ENCODE measurements at regions not wholly inside any gene's neighbourhood (a gene's known extent, or its start where the extent isn't known, plus 50 kb on each side); places are given as distances from the start of the nearest gene placed in this dataset.

GRCh38 chr5:98497418-98497817 lies 276.0 kb upstream of the RGMB start:
- H3K4me1 Mint-ChIP-seq (ENCODE audit: unreplicated experiment): peaks cover 4% of the 10 kb centered on the region
- no peaks in the 10 kb centered on the region for H3K27me3 Mint-ChIP-seq (ENCODE audit: unreplicated experiment)
- H3K36me3 Mint-ChIP-seq (ENCODE audit: unreplicated experiment): peaks cover 3% of the 10 kb centered on the region
- no peak overlapping the region for H3K27ac Mint-ChIP-seq (ENCODE audit: unreplicated experiment)
- no peak overlapping the region for H3K4me3 Mint-ChIP-seq (ENCODE audit: unreplicated experiment)
- H3K9me3 Mint-ChIP-seq (ENCODE audit: unreplicated experiment): peaks cover 25% of the 10 kb centered on the region
- no peak for TF ChIP-seq CTCF (IDR thresholded peaks at IDR 0.05)
- no peak for DNase-seq (ENCODE audit: extremely low spot score, unreplicated experiment)

DNA sequence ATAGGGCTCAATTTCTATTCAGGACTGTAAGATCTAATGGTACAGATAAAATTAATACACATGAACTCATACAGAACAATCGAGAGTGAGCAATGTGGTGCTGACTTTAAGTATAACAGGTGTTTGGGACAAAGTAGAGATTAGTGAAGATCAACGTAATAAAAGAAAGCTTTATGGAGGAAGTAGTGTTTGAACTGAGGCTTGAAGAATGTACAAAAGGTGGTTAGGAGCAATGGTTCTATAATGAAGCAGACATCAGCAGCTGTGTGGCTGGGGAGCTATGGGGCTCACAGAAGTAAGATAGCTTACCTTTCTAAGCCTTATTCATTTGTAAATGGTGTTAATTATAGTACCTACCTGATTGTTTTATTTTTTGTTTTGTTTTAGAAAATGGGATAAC lies 275.4 kb upstream of the RGMB start:
- no peak for DNase-seq (ENCODE audit: extremely low spot score, unreplicated experiment)
- peaks cover 1% of the 10 kb centered on the region for H3K36me3 Mint-ChIP-seq (ENCODE audit: unreplicated experiment)
- TF ChIP-seq CTCF (IDR thresholded peaks at IDR 0.05): no peak
- no peak overlapping the region for H3K4me3 Mint-ChIP-seq (ENCODE audit: unreplicated experiment)
- H3K9me3 Mint-ChIP-seq (ENCODE audit: unreplicated experiment): peaks cover 22% of the 10 kb centered on the region
- H3K4me1 Mint-ChIP-seq (ENCODE audit: unreplicated experiment): peaks cover 4% of the 10 kb centered on the region
- H3K27me3 Mint-ChIP-seq (ENCODE audit: unreplicated experiment): no peaks in the 10 kb centered on the region
- H3K27ac Mint-ChIP-seq (ENCODE audit: unreplicated experiment): no peak overlapping the region

- no peaks in the 10 kb centered on the region for H3K27me3 Mint-ChIP-seq (ENCODE audit: unreplicated experiment)
- no peak for DNase-seq (ENCODE audit: extremely low spot score, unreplicated experiment)
- peaks cover 4% of the 10 kb centered on the region for H3K9me3 Mint-ChIP-seq (ENCODE audit: unreplicated experiment)
- H3K4me3 Mint-ChIP-seq (ENCODE audit: unreplicated experiment): no peak overlapping the region
- no peak for TF ChIP-seq CTCF (IDR thresholded peaks at IDR 0.05)
- no peak overlapping the region for H3K27ac Mint-ChIP-seq (ENCODE audit: unreplicated experiment)
- no peaks in the 10 kb centered on the region for H3K36me3 Mint-ChIP-seq (ENCODE audit: unreplicated experiment)
- peaks cover 4% of the 10 kb centered on the region for H3K4me1 Mint-ChIP-seq (ENCODE audit: unreplicated experiment)
Measured at GRCh38 chr5:98499892-98500291, 273.6 kb upstream of the RGMB start.

GRCh38 chr5:98500811-98501210 lies 272.7 kb upstream of the RGMB start:
- H3K4me3 Mint-ChIP-seq (ENCODE audit: unreplicated experiment): no peak overlapping the region
- no peak for DNase-seq (ENCODE audit: extremely low spot score, unreplicated experiment)
- TF ChIP-seq CTCF (IDR thresholded peaks at IDR 0.05): no peak
- H3K4me1 Mint-ChIP-seq (ENCODE audit: unreplicated experiment): peaks cover 10% of the 10 kb centered on the region
- no peak overlapping the region for H3K27ac Mint-ChIP-seq (ENCODE audit: unreplicated experiment)
- no peaks in the 10 kb centered on the region for H3K27me3 Mint-ChIP-seq (ENCODE audit: unreplicated experiment)
- H3K9me3 Mint-ChIP-seq (ENCODE audit: unreplicated experiment): no peaks in the 10 kb centered on the region
- H3K36me3 Mint-ChIP-seq (ENCODE audit: unreplicated experiment): no peaks in the 10 kb centered on the region

DNA sequence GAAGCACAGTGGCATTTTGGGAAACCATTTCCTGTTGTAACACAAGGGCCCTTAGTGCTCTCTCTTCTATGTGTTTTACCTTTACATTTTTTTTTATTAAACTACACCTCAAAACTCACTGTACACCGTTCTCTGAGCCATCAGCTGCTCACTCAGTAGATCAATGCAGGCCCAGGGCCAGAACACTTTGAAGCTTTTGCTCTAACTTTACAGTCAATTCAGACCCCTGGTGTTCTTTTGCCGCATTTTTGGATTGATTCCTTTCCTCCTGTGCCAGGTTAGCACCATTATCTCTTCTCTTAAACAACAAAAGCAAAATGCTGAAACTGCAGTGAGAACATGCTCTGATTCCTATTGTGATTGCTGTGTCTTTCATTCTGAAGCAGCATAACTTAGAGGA lies 269.8 kb upstream of the RGMB start:
- Mint-ChIP-seq H3K9me3 (ENCODE audit: unreplicated experiment) (peaks cover 3% of the 10 kb centered on the region), H3K36me3 (ENCODE audit: unreplicated experiment) (no peaks in the 10 kb centered on the region), H3K4me1 (ENCODE audit: unreplicated experiment) (peaks cover 19% of the 10 kb centered on the region), H3K27ac (ENCODE audit: unreplicated experiment) (no peak overlapping the region), H3K27me3 (ENCODE audit: unreplicated experiment) (no peaks in the 10 kb centered on the region), H3K4me3 (ENCODE audit: unreplicated experiment) (no peak overlapping the region)
- no peak for TF ChIP-seq CTCF (IDR thresholded peaks at IDR 0.05)
- DNase-seq (ENCODE audit: extremely low spot score, unreplicated experiment): no peak

Measured in osteocyte (in vitro differentiated cells).